IPS-NIHi7 (cell line): ENCODE measurements at regions not wholly inside any gene's neighbourhood (a gene's known extent, or its start where the extent isn't known, plus 50 kb on each side); places are given as distances from the start of the nearest gene placed in this dataset.
"Not testable (repeated sequence)": the region's sequence is repeated elsewhere in the genome, so short reads cannot be mapped to it uniquely, and the experiment has no call there.

Experiments used
- DNase-seq: peaks from one replicate; pipeline ENCODE4 v3.0.0; 2012; ENCODE audit warnings: mixed read lengths; ENCODE audit errors: extremely low spot score

DNA sequence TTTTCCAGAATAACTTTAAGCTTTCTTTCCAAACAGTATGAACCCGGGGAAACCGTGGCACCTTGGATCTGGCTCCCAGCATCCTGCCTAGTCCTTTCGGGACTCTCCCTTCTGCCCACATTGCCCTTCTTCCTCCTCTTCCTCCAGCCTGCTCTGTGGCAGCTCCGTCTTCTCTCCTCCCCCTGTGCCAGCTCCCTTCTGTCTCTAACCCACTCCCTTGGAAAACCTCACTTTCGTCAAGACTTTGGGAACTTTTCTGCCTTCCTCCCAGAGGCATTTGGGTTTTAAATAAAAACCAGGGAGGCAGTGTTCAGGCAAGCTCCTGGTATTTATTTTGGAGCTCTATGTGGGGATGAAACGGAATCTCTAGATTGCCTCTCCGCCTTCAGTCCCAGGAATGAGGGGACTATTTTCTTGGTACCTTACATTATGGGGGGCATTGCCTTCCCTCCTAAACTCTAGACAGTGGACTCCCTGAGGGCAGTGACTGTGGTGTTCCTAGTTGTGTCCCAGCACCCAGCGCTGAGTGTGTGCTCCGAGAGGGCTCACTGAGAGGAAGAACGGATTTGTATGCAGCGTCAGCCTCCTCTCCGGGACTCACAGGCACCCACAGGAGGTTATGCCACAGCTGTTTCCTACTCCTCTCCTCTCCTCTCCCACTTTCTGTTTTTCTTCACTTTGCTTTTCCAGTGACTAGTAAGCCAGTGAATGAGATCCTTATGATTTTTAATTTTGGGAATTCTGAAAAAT lies 105.4 kb upstream of the MRPS22 start:
- DNase-seq: no peak

DNA sequence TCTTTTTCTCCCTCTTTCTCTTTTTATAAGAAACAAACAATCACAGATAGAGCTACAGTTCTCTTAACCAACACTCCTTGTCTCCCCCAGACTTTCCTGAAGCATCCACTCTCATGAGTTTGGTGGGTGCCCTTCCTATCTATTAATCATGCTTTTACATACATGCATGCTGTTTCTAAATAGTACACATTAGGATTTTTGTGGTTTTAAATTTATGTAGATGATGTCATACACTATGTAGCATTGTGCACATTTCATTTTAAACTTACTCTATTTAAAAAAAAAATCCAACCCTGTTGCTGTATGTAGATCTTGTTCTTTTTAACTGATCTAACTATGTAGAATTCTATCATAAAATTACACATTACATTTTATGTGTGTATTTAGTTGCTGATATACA lies 104.3 kb upstream of the MRPS22 start:
- DNase-seq: no peak

DNA sequence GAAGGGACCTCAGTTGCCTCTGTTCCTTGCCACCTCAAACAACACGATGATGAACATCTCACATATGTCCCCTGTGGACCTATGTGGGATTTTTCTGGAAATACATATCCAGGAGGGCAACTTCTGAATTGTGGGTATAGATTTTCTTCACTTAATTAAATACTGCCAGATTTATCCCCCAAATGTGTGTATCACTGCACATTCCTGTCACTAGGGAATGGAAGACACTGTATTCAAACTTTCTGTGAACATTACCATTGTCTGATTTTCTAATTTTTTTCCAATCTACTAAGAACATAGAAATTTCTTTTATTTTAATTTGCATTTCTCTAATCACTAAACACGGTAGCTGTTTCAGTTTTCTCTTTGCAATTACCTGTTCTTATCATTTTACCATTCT lies 102.0 kb upstream of the MRPS22 start:
- no peak for DNase-seq

DNA sequence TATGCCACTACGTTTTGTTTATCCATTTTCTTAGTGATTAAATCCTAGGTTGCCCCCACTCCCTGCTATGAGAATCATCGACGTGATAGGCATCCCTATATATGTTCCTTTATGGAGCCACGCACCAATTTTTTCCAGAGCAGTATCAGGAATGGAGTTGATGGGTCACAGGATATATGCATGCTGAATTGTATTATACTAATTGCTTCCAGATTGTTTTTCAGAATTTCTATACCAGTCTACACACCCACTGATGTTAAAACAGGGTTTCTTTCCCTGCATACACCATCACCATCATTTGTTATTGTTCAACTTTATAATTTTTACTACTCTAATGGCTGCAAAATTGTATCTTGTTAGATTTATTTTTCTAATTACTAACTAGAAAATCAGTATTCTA lies 100.1 kb upstream of the MRPS22 start:
- DNase-seq: no peak

DNA sequence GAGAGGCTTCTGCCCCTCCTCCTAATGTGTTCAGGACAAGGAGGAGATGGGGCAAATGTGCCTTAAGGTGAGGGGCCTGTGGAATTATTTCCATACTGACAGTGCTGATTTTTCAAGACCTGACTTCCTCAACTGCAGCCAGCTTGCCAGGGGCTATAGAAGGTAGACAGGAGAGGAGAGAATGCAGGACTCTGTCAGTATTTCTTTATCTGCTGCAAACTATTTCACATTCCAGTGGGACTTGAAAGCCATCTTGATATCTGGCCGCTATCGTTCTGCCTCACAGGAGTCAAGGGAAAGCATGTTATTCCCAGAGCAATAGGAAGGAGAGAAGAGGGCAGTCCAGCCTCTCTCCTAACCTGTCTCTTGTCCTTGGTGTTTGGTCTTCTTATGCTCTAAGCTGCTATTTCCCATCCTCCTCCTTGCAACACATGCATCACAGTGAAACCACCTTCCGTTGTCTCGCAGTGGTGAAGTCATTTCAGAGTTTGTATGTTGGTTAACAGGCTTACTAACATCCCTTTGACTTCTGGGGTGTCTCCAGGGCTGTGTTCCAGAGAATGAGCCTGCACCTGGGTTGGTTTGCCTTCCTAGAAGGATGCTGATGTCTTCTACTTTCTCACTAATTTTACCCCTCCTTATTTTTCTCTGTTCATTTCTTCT lies 95.1 kb upstream of the MRPS22 start:
- DNase-seq: no peak

DNA sequence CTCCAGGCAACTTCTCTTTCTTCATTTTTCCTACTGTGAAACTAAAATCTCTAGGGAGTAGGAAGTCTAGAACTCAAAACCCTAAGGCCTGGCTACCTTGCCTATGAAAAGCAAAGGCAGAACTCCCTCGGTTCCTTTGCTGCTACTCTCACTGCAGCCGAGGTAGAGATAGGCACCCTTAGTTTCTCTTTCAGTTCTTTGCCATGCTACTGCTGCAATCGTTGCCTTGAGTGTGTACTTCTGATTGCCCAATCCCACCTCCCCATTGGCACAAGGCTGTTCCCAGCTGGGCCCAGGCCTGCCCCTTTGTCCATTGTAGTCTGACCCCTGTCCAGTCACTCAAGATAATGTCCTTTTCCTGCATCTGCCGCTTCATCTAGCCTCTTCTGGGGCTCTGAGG lies 92.3 kb upstream of the MRPS22 start:
- DNase-seq: no peak

DNA sequence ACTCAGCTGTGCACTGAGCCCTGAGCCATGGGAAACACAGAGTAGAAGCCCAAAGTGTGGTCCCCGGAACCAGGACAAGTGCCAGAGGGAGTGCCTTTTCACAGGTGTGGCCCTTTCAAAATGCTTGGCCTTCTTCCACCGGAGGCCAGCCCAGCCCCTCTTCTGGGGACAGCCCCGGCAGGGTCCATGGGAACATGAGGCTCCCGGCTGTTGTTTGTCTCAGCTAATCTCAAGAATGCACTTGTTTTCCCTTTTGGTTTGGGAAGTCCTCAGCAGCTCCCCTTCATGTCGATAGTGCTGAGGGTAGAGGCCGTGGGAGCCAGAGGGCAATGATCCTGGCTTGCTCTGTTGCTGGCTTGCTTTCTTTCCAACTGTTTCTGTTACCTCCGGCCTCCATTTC lies 91.1 kb upstream of the MRPS22 start:
- no peak for DNase-seq

DNA sequence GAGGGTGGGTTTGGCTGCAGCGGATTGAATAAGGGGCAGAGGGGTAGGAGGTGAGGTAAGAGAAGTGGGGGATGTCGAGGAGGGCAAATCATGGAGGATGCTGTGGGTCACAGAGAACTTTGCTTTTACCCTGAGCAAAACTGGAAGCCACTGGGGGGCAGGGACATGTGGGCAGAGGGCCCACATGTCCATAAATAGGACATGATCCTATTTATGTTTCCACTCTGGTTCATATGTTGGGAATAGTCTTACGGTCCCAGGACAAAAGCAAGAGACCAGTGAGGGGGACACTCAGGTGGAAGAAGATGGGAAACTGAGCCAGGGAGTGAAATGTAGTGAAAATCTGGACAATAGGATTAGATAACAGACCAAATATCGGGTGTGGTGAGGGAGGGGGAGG lies 85.5 kb upstream of the MRPS22 start:
- no peak for DNase-seq

DNA sequence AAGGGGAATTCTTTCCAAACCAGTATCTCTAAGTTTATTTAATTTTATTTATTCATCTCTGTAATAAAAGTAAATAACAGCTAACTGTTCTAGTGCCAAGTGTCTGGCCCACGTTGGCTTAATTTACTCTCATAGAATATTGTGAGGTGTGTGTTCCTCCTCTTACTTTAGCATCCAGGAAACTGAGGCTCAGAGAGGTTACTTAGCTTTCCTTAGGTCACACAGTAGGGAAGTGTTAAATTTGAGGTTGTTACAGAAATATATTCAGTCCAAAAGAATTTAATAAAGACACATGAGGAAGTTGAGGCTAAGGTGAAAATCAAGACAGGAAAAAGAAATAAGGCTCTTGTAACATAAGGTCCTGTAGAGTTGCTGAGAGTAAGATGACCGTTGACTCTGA lies 84.4 kb upstream of the MRPS22 start:
- no peak for DNase-seq

DNA sequence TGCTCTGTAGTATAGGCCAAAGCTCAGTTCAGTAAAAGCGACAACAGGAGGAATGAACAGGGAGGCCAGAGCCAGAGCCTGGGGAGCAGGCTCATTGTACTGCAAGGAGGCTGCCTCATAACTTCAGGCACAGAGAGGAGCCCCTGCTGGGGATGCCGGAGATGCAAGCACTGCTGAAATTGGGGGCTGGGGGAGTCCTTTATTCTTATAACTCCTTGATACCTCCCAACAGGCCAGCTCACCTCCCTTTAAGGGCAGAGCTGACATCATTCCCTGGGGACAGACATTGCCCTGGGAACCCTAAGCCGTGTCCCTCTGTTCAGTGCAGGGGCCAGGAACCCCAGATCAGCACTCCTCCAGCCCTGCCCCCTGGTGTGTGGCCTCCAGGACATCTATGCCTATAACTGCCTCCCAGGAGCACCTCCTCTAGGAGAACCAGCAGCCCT lies 83.8 kb upstream of the MRPS22 start:
- no peak for DNase-seq

DNA sequence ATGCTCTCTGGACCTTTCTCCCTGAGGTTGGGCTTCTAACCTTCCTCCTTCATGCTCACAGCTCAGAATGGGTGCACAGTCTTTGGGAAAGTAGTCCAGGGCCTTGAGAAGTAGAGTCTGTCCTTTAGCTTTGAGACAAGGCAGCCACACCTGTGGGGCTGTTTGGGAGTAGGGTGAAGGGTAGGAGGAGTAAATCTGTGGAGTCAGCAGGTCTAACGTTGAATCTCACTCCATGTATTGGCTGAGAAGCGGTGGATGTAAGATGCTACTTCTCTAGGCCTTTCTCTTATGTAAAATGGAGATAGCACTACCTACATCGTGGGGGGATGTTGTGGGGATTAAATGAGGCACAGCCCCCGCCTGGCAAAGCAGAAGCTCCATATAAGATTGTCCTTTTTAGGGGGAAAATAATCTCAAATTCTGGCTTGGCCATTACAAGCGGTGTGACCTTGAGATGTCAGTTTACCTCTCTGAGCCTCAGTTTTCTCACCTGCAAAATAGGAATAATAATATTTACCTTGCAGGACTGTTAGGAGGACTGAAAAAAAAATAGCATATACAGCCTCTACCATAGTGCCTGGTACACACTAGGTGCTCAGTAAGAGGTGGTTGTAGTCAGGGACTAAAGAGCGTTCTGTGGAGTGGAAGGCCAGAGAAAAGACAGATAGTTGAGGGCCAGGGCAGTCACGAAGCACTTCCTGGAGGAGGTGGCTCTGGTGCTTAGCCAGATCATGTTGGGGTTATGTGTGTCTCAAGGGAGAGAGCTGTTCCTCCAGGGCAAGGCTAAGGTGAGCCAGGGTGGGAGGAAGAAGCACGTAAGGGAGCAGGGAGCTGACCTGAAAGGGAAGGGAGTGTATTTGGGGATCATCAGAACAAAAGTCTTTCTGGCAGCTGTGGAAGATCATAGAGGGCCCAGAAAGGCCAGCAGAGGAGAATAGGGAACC lies 82.8 kb upstream of the MRPS22 start:
- no peak for DNase-seq

DNA sequence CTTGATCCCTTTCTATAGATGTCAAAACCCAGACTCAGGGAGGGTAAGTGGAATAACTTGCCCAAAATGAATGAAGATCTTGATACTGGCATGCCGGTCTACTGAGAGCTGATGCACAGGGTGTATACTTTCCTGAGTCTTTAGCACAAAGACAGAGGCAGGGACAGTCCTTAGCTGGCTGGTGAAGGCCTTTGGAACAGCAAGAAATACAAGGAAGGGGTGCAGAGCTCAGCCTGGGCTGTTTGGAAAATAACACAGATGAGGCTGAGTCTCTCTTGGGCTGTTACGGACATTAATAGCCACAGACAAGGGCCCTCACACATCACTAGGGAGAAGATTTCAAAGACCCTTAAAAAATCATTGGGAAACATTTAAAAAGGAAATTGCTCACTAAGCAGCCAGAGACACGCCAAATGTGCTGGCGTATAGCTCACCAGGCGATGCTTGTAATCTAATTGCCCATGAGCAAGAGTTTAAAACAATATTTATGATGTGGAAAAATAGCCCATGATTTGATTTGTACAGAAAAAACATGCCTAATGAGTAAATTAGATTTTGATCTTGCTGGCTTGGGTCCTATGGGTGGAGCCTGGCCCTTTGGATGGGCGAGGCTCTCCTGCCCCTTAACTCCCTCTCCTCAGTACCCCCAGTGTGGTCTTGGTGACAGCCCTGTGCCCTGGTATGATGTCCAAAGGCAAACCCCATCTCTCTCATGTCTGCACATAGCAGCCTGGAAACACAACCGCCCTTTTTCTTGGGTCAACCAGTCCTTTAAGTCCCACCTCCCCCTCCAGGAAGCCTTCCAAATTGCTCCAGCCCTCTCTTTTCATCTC lies 81.8 kb upstream of the MRPS22 start:
- no peak for DNase-seq

DNA sequence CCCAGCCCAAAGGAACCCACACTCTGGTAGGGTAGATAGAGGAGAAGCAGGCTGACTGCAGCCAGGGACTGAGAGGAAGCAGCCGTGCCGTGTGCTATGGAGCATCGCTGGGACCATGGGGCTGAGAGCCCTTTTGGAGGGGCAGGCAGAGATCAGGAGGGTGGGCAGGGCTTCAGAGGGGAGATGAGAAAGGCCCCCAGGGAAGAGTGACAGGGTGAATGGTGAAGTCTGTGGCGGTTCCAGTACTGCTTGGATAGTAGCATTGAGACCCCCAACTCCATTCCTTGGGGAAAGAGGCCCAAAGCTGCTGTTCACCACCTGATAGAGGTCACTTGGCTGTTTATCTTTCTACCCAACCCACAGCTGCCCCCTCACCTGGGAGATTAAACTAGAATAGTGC lies 80.0 kb upstream of the MRPS22 start:
- DNase-seq: no peak

DNA sequence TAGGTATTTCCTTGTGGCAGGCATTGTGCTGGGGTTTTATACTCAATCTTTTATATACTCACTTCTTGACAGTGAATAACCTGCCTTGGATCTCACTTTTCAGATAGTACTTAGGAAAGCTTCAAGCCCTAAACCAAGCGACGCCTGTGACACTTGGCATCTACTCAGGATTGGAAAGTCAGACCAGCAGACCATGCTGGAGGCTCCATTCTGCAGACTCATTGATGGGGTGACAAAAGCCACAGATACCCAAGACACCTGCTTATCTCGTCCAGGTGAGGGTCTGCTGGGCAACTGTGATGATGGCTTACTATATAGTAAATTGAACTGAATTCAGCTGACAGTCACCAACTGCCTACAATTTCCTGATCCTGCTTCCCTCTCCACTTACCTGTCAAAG lies 79.4 kb upstream of the MRPS22 start:
- DNase-seq: no peak

DNA sequence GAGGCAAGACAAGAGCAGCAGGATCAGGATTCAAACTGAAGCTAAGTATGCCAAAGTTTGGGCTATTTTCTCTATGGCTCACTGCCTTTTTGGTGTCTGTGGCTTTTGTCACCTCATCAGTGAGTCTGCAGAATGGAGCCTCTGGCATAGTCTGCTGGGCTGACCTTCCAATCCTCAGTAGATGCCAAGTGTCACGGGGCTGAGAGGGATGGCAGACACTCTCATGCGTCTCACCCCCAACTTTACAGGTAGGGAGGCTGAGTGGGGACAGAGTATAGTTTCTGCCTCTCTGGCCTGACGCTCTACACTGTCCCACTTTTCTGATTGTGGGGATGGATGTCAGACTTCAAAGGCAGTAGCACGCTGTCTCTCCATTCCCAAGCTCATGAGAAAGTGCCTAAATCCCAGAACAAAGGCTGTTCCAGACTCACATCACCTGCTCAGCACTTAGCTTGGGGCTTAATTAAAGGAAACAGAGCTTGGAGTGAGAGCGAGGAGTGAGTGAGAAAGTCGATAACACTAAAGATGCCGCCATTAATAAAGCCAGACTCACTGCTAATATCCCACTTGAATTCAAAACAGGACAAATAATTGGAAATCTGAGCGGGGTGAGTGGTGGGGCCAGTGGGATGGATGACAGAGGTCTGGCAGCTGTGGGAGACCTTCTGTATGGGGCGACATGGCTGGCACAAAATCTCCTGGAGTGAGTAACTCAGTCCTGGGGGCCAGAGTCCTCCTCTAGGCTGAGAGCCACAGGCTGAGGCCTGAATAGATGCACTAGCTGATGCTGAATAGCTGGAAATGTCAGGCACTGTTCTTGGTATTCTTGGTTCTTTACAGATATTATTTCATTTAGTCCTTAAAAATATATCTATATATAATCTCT lies 78.4 kb upstream of the MRPS22 start:
- DNase-seq: no peak

DNA sequence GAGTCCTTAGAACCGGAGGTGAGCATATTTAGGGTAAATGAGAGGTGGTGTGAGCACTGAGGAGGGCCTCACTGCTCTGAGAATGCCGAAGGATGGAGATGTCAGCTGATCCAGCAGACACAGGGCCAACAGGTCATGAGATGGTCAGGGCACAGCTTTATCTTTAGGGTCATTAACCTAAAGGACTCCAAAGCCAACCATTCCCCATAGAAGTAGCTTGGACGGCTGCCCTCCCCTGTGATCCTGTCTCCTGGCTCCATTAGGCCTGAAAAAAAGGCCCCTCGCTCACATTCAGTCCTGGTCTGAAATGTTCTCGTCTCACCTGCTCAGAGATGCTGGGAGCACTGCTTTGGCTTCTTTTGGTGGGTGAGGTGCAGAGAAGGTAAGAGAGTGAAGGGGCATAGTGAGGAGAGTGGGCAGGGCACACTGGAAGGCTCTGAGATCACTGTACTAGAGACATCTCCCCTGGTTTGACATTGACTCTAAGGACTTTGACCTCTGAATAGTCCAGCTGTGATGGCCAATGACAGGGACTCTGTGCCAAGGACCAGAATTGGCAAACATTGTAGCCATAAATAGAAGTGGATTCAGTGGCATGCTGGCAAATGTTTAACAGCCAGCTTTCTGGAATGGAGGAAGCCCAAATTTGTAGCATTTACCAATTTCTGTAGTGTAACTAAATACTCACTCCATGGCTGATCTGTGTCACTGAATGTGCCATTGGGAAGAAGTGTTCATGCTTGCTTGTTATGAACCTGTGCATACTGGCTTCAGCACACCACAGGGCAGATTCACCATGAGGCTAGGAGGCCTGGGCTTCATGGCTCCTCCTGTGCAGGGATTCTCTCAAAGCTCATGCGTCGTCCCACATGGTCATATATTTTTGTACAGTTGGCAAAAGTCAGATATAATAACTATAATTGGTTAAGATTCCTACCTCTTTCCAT lies 76.2 kb upstream of the MRPS22 start:
- no peak for DNase-seq

DNA sequence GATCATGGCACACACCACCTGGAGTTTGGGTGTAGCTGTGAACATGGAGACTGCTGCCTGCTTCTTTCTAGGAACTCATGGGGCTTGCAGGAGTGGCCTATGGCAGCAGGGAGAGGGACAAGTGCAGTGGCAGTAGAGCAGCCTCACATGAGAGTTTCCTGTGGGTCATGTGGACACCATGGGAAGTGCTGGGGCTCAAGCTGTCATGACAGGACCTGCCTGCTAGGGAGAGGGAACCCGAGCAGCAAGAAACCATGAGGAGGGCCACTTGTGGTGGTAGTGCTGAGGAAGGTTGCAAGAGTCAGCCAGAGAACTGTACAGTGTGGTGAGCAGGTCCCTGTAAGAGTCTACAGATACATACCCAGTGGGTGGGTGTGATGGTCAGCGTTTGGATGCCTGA lies 73.8 kb upstream of the MRPS22 start:
- DNase-seq: no peak

DNA sequence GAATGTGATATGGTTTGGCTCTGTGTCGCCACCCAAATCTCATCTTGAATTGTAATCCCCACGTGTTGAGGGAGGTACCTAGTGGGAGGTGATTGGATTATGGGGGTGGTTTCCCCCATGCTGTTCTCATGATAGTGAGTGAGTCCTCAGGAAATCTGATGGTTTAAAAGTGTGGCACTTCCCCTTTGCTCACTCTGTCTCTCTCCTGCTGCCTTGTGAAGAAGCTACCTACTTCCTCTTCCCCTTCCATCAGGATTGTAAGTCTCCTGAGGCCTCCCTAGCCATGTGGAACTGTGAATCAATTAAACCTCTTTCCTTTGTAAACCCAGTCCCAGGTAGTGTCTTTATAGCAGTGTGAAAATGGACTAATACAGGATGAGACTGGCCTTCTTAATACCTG lies 73.2 kb upstream of the MRPS22 start:
- DNase-seq: not testable (repeated sequence)

DNA sequence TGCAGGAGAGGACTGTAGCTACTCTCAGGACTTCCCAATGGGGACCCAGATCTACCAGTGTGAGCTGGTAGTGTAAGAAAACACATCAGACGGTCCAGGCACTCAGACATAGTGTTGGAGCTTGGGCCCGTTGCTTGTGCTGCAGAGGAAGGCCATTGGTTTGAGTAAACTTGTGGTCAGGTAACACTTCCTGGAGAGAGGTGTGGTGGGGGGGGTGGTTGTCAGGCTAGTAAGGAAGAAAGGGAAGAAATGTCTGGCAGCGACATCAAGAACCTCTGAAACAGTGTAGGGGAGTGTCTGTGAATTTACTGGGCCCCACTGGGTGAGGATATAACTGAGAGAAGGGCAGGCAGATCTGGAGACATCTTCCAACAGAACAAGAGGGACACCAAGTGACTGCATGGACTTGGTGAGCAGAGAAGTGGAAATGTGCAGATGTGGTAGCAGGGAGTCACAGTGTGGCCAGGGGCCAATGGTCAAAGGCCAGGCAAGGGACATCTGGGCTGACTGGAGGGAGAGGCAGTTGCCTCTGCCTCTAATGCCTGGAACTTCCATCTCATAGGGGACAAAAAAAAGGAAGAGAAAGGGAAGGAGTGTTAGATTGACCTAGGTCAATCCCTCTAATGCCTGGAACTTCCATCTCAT lies 63.7 kb upstream of the MRPS22 start:
- no peak for DNase-seq
